ENCODE measurements at regions not wholly inside any gene's neighbourhood (a gene's known extent, or its start where the extent isn't known, plus 50 kb on each side); places are given as distances from the start of the nearest gene placed in this dataset.

GRCh38 chr1:219488275-219488674, 124.6 kb downstream of the ZC3H11B start:
- Histone ChIP-seq H3K79me2 (ENCODE audit: control insufficient read depth, insufficient read depth, low read length) (no peaks in the 10 kb centered on the region), H3K9ac (ENCODE audit: control insufficient read depth, extremely low read depth, insufficient read depth, low read length) (no peak overlapping the region), H3K4me2 (ENCODE audit: control insufficient read depth, extremely low read depth, insufficient read depth, low read depth, low read length) (no peak overlapping the region), H2AFZ (ENCODE audit: control insufficient read depth, low read length) (no peak overlapping the region), H3K9me1 (ENCODE audit: control insufficient read depth, extremely low read depth, insufficient read depth, low read length) (no peaks in the 10 kb centered on the region), H3K4me3 (ENCODE audit: control insufficient read depth in 2 of 3, extremely low read depth in 1 of 3, insufficient read depth in 2 of 3, low read depth in 1 of 3, low read length in 3 of 3) (no peak overlapping the region), H3K9me3 (ENCODE audit: control insufficient read depth, low read depth, low read length) (no peaks in the 10 kb centered on the region), H3K27ac (ENCODE audit: control insufficient read depth, insufficient read depth, low read length) (no peak overlapping the region), H4K20me1 (ENCODE audit: control insufficient read depth, extremely low read depth, insufficient read depth, low read length) (no peaks in the 10 kb centered on the region), H3K4me1 (ENCODE audit: control insufficient read depth, extremely low read depth, insufficient read depth, low read length) (no peaks in the 10 kb centered on the region), H3K27me3 (ENCODE audit: control insufficient read depth, extremely low read depth, insufficient read depth, low read length) (no peaks in the 10 kb centered on the region), H3K36me3 (ENCODE audit: control insufficient read depth in 2 of 2, extremely low read depth in 1 of 2, insufficient read depth in 2 of 2, low read length in 2 of 2) (no peaks in the 10 kb centered on the region)
- FAIRE-seq (no peak), DNase-seq (ENCODE audit: low read depth, low spot score) (no peak)
- dilution Hi-C loops (cut with MboI; ENCODE audit: extremely low pct_ligation_motif_present, low sequenced_read_pairs) = no loop called here
- TF ChIP-seq EZH2 (IDR thresholded peaks at IDR 0.05; ENCODE audit: low read length) = no peak
- no peak for TF ChIP-seq CTCF (optimal IDR thresholded peaks at IDR 0.05 in 1 of 3, IDR thresholded peaks at IDR 0.05 in 1 of 3, conservative IDR thresholded peaks at IDR 0.05 in 1 of 3; ENCODE audit: extremely low read depth in 1 of 3, insufficient read depth in 2 of 3, low read length in 3 of 3)

- Histone ChIP-seq H3K27me3 (ENCODE audit: control insufficient read depth, extremely low read depth, insufficient read depth, low read length) (no peaks in the 10 kb centered on the region), H2AFZ (ENCODE audit: control insufficient read depth, low read length) (no peak overlapping the region), H3K79me2 (ENCODE audit: control insufficient read depth, insufficient read depth, low read length) (no peaks in the 10 kb centered on the region), H4K20me1 (ENCODE audit: control insufficient read depth, extremely low read depth, insufficient read depth, low read length) (no peaks in the 10 kb centered on the region), H3K27ac (ENCODE audit: control insufficient read depth, insufficient read depth, low read length) (no peak overlapping the region), H3K9me3 (ENCODE audit: control insufficient read depth, low read depth, low read length) (no peaks in the 10 kb centered on the region), H3K4me1 (ENCODE audit: control insufficient read depth, extremely low read depth, insufficient read depth, low read length) (no peaks in the 10 kb centered on the region), H3K9ac (ENCODE audit: control insufficient read depth, extremely low read depth, insufficient read depth, low read length) (no peak overlapping the region), H3K9me1 (ENCODE audit: control insufficient read depth, extremely low read depth, insufficient read depth, low read length) (no peaks in the 10 kb centered on the region), H3K4me2 (ENCODE audit: control insufficient read depth, extremely low read depth, insufficient read depth, low read depth, low read length) (no peak overlapping the region), H3K4me3 (ENCODE audit: control insufficient read depth in 2 of 3, extremely low read depth in 1 of 3, insufficient read depth in 2 of 3, low read depth in 1 of 3, low read length in 3 of 3) (no peak overlapping the region), H3K36me3 (ENCODE audit: control insufficient read depth in 2 of 2, extremely low read depth in 1 of 2, insufficient read depth in 2 of 2, low read length in 2 of 2) (no peaks in the 10 kb centered on the region)
- dilution Hi-C loops (cut with MboI; ENCODE audit: extremely low pct_ligation_motif_present, low sequenced_read_pairs) = no loop called here
- no peak for FAIRE-seq
- no peak for DNase-seq (ENCODE audit: low read depth, low spot score)
- no peak for TF ChIP-seq EZH2 (IDR thresholded peaks at IDR 0.05; ENCODE audit: low read length)
- TF ChIP-seq CTCF (optimal IDR thresholded peaks at IDR 0.05 in 1 of 3, IDR thresholded peaks at IDR 0.05 in 1 of 3, conservative IDR thresholded peaks at IDR 0.05 in 1 of 3; ENCODE audit: extremely low read depth in 1 of 3, insufficient read depth in 2 of 3, low read length in 3 of 3) = no peak
Measured at GRCh38 chr1:219483530-219483929, 129.4 kb downstream of the ZC3H11B start.
